OCI-LY7 (cell line): ENCODE measurements at regions not wholly inside any gene's neighbourhood (a gene's known extent, or its start where the extent isn't known, plus 50 kb on each side); places are given as distances from the start of the nearest gene placed in this dataset.

ENCODE experiments used
- BruUV-seq: library from RNA; stranded (reverse); fragments of 400-500 nt; replicated peaks from 2 replicates; lab custom pipeline; 2021; lab: Mats Ljungman, UMichigan
- CTCF ChIA-PET: fragments of 300-600 bp; sonication (Branson Sonifier 250); formaldehyde crosslinking; loops from one replicate; lab custom pipeline; 2022; ENCODE audit warnings: antibody characterized with exemption; ENCODE audit not compliant: unreplicated experiment; lab: Charles Lee
- POLR2A ChIA-PET: fragments of 300-600 bp; sonication (Branson Sonifier 250); formaldehyde crosslinking; loops from one replicate; lab custom pipeline; 2022; ENCODE audit warnings: antibody characterized with exemption; lab: Charles Lee
- DNase-seq: peaks from one replicate; pipeline ENCODE4 v3.0.0-alpha.2; 2015; ENCODE audit warnings: low spot score
- H2AFZ ChIP-seq: fragments of 200-600 bp; sonication (generic), shearing (Covaris generic); 2 replicates; pipeline ENCODE4 v1.6.1; 2014; ENCODE audit warnings: mild to moderate bottlenecking, antibody characterized with exemption, low read length, moderate library complexity
- H3K27ac ChIP-seq: fragments of 200-600 bp; sonication (generic); 2 replicates; pipeline ENCODE4 v1.5.1; 2014; ENCODE audit warnings: mixed run types, low read depth, mild to moderate bottlenecking, moderate library complexity, low read length, inconsistent platforms; ENCODE audit not compliant: poor library complexity, severe bottlenecking
- H3K36me3 ChIP-seq: fragments of 200-600 bp; sonication (generic); 2 replicates; pipeline ENCODE4 v1.6.1; 2014; ENCODE audit warnings: mild to moderate bottlenecking, antibody characterized with exemption, low read length, moderate library complexity, mixed read lengths; ENCODE audit not compliant: insufficient read depth
- H3K4me1 ChIP-seq: fragments of 200-600 bp; sonication (generic); 2 replicates; pipeline ENCODE4 v1.5.1; 2014; ENCODE audit warnings: mild to moderate bottlenecking, low read length; ENCODE audit not compliant: insufficient read depth, poor library complexity, severe bottlenecking
- H3K4me2 ChIP-seq: fragments of 200-600 bp; sonication (generic); 2 replicates; pipeline ENCODE4 v1.6.1; 2014; ENCODE audit warnings: mild to moderate bottlenecking, low read length
- H3K4me3 ChIP-seq: fragments of 200-600 bp; sonication (generic); 2 replicates; pipeline ENCODE4 v1.5.1; 2014; ENCODE audit warnings: mild to moderate bottlenecking, low read depth, low read length; ENCODE audit not compliant: poor library complexity, severe bottlenecking
- H3K79me2 ChIP-seq: fragments of 200-600 bp; sonication (generic); 2 replicates; pipeline ENCODE4 v1.6.1; 2016; ENCODE audit warnings: low read depth, mild to moderate bottlenecking, low read length, moderate library complexity, mixed read lengths; ENCODE audit not compliant: insufficient read depth
- H3K9me2 ChIP-seq: fragments of 200-600 bp; sonication (generic); 2 replicates; pipeline ENCODE4 v1.6.1; 2016; ENCODE audit warnings: mild to moderate bottlenecking, low read length, mixed read lengths; ENCODE audit not compliant: insufficient read depth
- H3K9me3 ChIP-seq: fragments of 200-600 bp; sonication (generic); 2 replicates; pipeline ENCODE4 v1.6.1; 2014; ENCODE audit warnings: mild to moderate bottlenecking, mixed run types, low read length, mixed read lengths
- H4K20me1 ChIP-seq: fragments of 200-600 bp; sonication (generic); 2 replicates; pipeline ENCODE4 v1.6.1; 2014; ENCODE audit warnings: mild to moderate bottlenecking, antibody characterized with exemption, low read length, moderate library complexity, mixed read lengths; ENCODE audit not compliant: insufficient read depth
- CTCF ChIP-seq: fragments of 200-600 bp; sonication (generic); conservative IDR thresholded peaks from 2 replicates; pipeline ENCODE4 v1.5.1; 2014; ENCODE audit warnings: mild to moderate bottlenecking, antibody characterized with exemption, low read length, moderate library complexity, mixed read lengths
- EZH2phosphoT487 ChIP-seq: fragments of 200-600 bp; sonication (generic); IDR thresholded peaks from 2 replicates; pipeline ENCODE4 v1.6.1; 2018; ENCODE audit warnings: low read depth, borderline replicate concordance, mild to moderate bottlenecking, mixed run types, antibody characterized with exemption, low read length, moderate library complexity, mixed read lengths
- intact Hi-C: fragments of 100-400 bp; cut with micrococcal nuclease; formaldehyde crosslinking; loops from one replicate; pipeline ENCODE4 v1.10.0; 2022; ENCODE audit not compliant: unreplicated experiment

GRCh38 chr15:95610945-95611344 lies 719.6 kb upstream of the NR2F2 start:
- ChIA-PET POLR2A (no interaction called here), CTCF (no interaction called here)
- no peak for DNase-seq
- TF ChIP-seq EZH2phosphoT487, result no peak
- no peak for TF ChIP-seq CTCF
- H3K9me3 ChIP-seq, result no peaks in the 10 kb centered on the region
- no peaks in the 10 kb centered on the region for H3K79me2 ChIP-seq
- H3K27ac ChIP-seq, result no peak overlapping the region
- H4K20me1 ChIP-seq, result no peaks in the 10 kb centered on the region
- no peaks in the 10 kb centered on the region for H3K36me3 ChIP-seq
- H2AFZ ChIP-seq, result no peak overlapping the region
- no peaks in the 10 kb centered on the region for H3K9me2 ChIP-seq
- no peaks in the 10 kb centered on the region for H3K4me1 ChIP-seq
- intact Hi-C loops, result no loop called here
- H3K4me2 ChIP-seq, result no peak overlapping the region
- no TSS peak for BruUV-seq
- no peak overlapping the region for H3K4me3 ChIP-seq

- no peak for DNase-seq
- ChIA-PET CTCF (no interaction called here), POLR2A (no interaction called here)
- Histone ChIP-seq H2AFZ (no peak overlapping the region), H3K27ac (no peak overlapping the region), H3K4me2 (no peak overlapping the region), H3K79me2 (no peaks in the 10 kb centered on the region), H3K4me1 (no peaks in the 10 kb centered on the region), H3K4me3 (no peak overlapping the region), H3K9me2 (no peaks in the 10 kb centered on the region), H3K36me3 (no peaks in the 10 kb centered on the region), H4K20me1 (no peaks in the 10 kb centered on the region), H3K9me3 (no peaks in the 10 kb centered on the region)
- BruUV-seq, result no TSS peak
- TF ChIP-seq EZH2phosphoT487 (no peak), CTCF (no peak)
- intact Hi-C loops, result no loop called here
These were observed 715.1 kb upstream of the NR2F2 start for GRCh38 chr15:95615436-95615835.

GRCh38 chr15:95616306-95616705 lies 714.2 kb upstream of the NR2F2 start:
- BruUV-seq, result no TSS peak
- CTCF ChIA-PET, result no interaction called here
- DNase-seq, result no peak
- Histone ChIP-seq H2AFZ (no peak overlapping the region), H3K4me2 (no peak overlapping the region), H3K4me3 (no peak overlapping the region), H3K36me3 (no peaks in the 10 kb centered on the region), H3K79me2 (no peaks in the 10 kb centered on the region), H3K9me2 (no peaks in the 10 kb centered on the region), H3K27ac (no peak overlapping the region), H3K9me3 (no peaks in the 10 kb centered on the region), H3K4me1 (no peaks in the 10 kb centered on the region), H4K20me1 (no peaks in the 10 kb centered on the region)
- TF ChIP-seq CTCF, result no peak
- TF ChIP-seq EZH2phosphoT487, result no peak
- POLR2A ChIA-PET, result no interaction called here
- intact Hi-C loops, result no loop called here
